ENCODE measurements at regions not wholly inside any gene's neighbourhood (a gene's known extent, or its start where the extent isn't known, plus 50 kb on each side); places are given as distances from the start of the nearest gene placed in this dataset.

- no peaks in the 10 kb centered on the region for H3K36me3 Mint-ChIP-seq (ENCODE audit: low read depth)
- no peaks in the 10 kb centered on the region for H3K9me3 Mint-ChIP-seq
- no peaks in the 10 kb centered on the region for H3K27me3 Mint-ChIP-seq (ENCODE audit: insufficient read depth)
- H3K4me3 Mint-ChIP-seq = no peak overlapping the region
- intact Hi-C loops (cut with micrococcal nuclease) = no loop called here
- no peak for DNase-seq (ENCODE audit: low spot score)
- H3K27ac Mint-ChIP-seq = no peak overlapping the region
- H3K4me1 Mint-ChIP-seq (ENCODE audit: low read depth) = no peaks in the 10 kb centered on the region
Measured at GRCh38 chr20:11182720-11183119, 508.9 kb upstream of the JAG1 start.

GRCh38 chr20:11186301-11187008, 512.7 kb upstream of the JAG1 start:
- H3K27ac Mint-ChIP-seq = no peak overlapping the region
- no peak for DNase-seq (ENCODE audit: low spot score)
- no peaks in the 10 kb centered on the region for H3K36me3 Mint-ChIP-seq (ENCODE audit: low read depth)
- intact Hi-C loops (cut with micrococcal nuclease) = no loop called here
- H3K9me3 Mint-ChIP-seq = no peaks in the 10 kb centered on the region
- no peaks in the 10 kb centered on the region for H3K27me3 Mint-ChIP-seq (ENCODE audit: insufficient read depth)
- no peaks in the 10 kb centered on the region for H3K4me1 Mint-ChIP-seq (ENCODE audit: low read depth)
- H3K4me3 Mint-ChIP-seq = no peak overlapping the region

GRCh38 chr20:11188843-11189603, 515.2 kb upstream of the JAG1 start:
- H3K36me3 Mint-ChIP-seq (ENCODE audit: low read depth) = no peaks in the 10 kb centered on the region
- DNase-seq (ENCODE audit: low spot score) = no peak
- intact Hi-C loops (cut with micrococcal nuclease) = no loop called here
- no peaks in the 10 kb centered on the region for H3K27me3 Mint-ChIP-seq (ENCODE audit: insufficient read depth)
- H3K4me1 Mint-ChIP-seq (ENCODE audit: low read depth) = no peaks in the 10 kb centered on the region
- H3K4me3 Mint-ChIP-seq = no peak overlapping the region
- no peaks in the 10 kb centered on the region for H3K9me3 Mint-ChIP-seq
- no peak overlapping the region for H3K27ac Mint-ChIP-seq

GRCh38 chr20:11190741-11191140, 516.9 kb upstream of the JAG1 start:
- intact Hi-C loops (cut with micrococcal nuclease) = no loop called here
- Mint-ChIP-seq H3K27ac (no peak overlapping the region), H3K4me1 (ENCODE audit: low read depth) (no peaks in the 10 kb centered on the region), H3K9me3 (no peaks in the 10 kb centered on the region), H3K4me3 (no peak overlapping the region), H3K27me3 (ENCODE audit: insufficient read depth) (no peaks in the 10 kb centered on the region), H3K36me3 (ENCODE audit: low read depth) (no peaks in the 10 kb centered on the region)
- no peak for DNase-seq (ENCODE audit: low spot score)

- H3K27ac Mint-ChIP-seq = no peak overlapping the region
- no peak for DNase-seq (ENCODE audit: low spot score)
- no peak overlapping the region for H3K4me3 Mint-ChIP-seq
- H3K9me3 Mint-ChIP-seq = peaks cover 9% of the 10 kb centered on the region
- H3K36me3 Mint-ChIP-seq (ENCODE audit: low read depth) = no peaks in the 10 kb centered on the region
- no peaks in the 10 kb centered on the region for H3K4me1 Mint-ChIP-seq (ENCODE audit: low read depth)
- H3K27me3 Mint-ChIP-seq (ENCODE audit: insufficient read depth) = no peaks in the 10 kb centered on the region
- intact Hi-C loops (cut with micrococcal nuclease) = no loop called here
Measured at GRCh38 chr20:11192106-11192505, 518.3 kb upstream of the JAG1 start.

GRCh38 chr20:11193241-11193640, 519.4 kb upstream of the JAG1 start:
- H3K9me3 Mint-ChIP-seq = peaks cover 9% of the 10 kb centered on the region
- H3K27me3 Mint-ChIP-seq (ENCODE audit: insufficient read depth) = no peaks in the 10 kb centered on the region
- DNase-seq (ENCODE audit: low spot score) = no peak
- no peak overlapping the region for H3K4me3 Mint-ChIP-seq
- H3K27ac Mint-ChIP-seq = no peak overlapping the region
- no peaks in the 10 kb centered on the region for H3K36me3 Mint-ChIP-seq (ENCODE audit: low read depth)
- no peaks in the 10 kb centered on the region for H3K4me1 Mint-ChIP-seq (ENCODE audit: low read depth)
- intact Hi-C loops (cut with micrococcal nuclease) = no loop called here

- Mint-ChIP-seq H3K4me1 (ENCODE audit: low read depth) (no peaks in the 10 kb centered on the region), H3K4me3 (no peak overlapping the region), H3K36me3 (ENCODE audit: low read depth) (no peaks in the 10 kb centered on the region), H3K27me3 (ENCODE audit: insufficient read depth) (no peaks in the 10 kb centered on the region), H3K27ac (no peak overlapping the region), H3K9me3 (peaks cover 9% of the 10 kb centered on the region)
- DNase-seq (ENCODE audit: low spot score) = no peak
- intact Hi-C loops (cut with micrococcal nuclease) = no loop called here
Measured at GRCh38 chr20:11195169-11195568, 521.4 kb upstream of the JAG1 start.

- no peaks in the 10 kb centered on the region for H3K4me1 Mint-ChIP-seq (ENCODE audit: low read depth)
Measured at GRCh38 chr20:11195899-11196558, 522.2 kb upstream of the JAG1 start.

GRCh38 chr20:11197851-11198250, 524.1 kb upstream of the JAG1 start:
- Mint-ChIP-seq H3K9me3 (peaks cover 9% of the 10 kb centered on the region), H3K4me1 (ENCODE audit: low read depth) (no peaks in the 10 kb centered on the region), H3K36me3 (ENCODE audit: low read depth) (no peaks in the 10 kb centered on the region), H3K27me3 (ENCODE audit: insufficient read depth) (no peaks in the 10 kb centered on the region), H3K4me3 (no peak overlapping the region), H3K27ac (no peak overlapping the region)
- intact Hi-C loops (cut with micrococcal nuclease) = no loop called here
- no peak for DNase-seq (ENCODE audit: low spot score)

More at GRCh38 chr20:11195899-11196558, 522.2 kb upstream of the JAG1 start:
- intact Hi-C loops (cut with micrococcal nuclease) = no loop called here
- Mint-ChIP-seq H3K36me3 (ENCODE audit: low read depth) (no peaks in the 10 kb centered on the region), H3K27me3 (ENCODE audit: insufficient read depth) (no peaks in the 10 kb centered on the region), H3K4me3 (no peak overlapping the region), H3K9me3 (peaks cover 9% of the 10 kb centered on the region), H3K27ac (no peak overlapping the region)
- no peak for DNase-seq (ENCODE audit: low spot score)

- Mint-ChIP-seq H3K27me3 (ENCODE audit: insufficient read depth) (no peaks in the 10 kb centered on the region), H3K4me1 (ENCODE audit: low read depth) (no peaks in the 10 kb centered on the region), H3K27ac (no peak overlapping the region), H3K36me3 (ENCODE audit: low read depth) (no peaks in the 10 kb centered on the region), H3K9me3 (peaks cover 9% of the 10 kb centered on the region), H3K4me3 (no peak overlapping the region)
- intact Hi-C loops (cut with micrococcal nuclease) = no loop called here
- no peak for DNase-seq (ENCODE audit: low spot score)
Measured at GRCh38 chr20:11200423-11200822, 526.6 kb upstream of the JAG1 start.

- Mint-ChIP-seq H3K36me3 (ENCODE audit: low read depth) (no peaks in the 10 kb centered on the region), H3K4me1 (ENCODE audit: low read depth) (no peaks in the 10 kb centered on the region), H3K27me3 (ENCODE audit: insufficient read depth) (no peaks in the 10 kb centered on the region), H3K4me3 (no peak overlapping the region), H3K9me3 (no peaks in the 10 kb centered on the region), H3K27ac (no peak overlapping the region)
- DNase-seq (ENCODE audit: low spot score) = no peak
- intact Hi-C loops (cut with micrococcal nuclease) = loop anchor here (5.0 kb wide), 2 partner anchors 733 to 1228 kb away; no protein-coding TSS in a partner anchor
Measured at GRCh38 chr20:11204926-11205768, 531.3 kb upstream of the JAG1 start.

- Mint-ChIP-seq H3K4me3 (no peak overlapping the region), H3K36me3 (ENCODE audit: low read depth) (no peaks in the 10 kb centered on the region), H3K27me3 (ENCODE audit: insufficient read depth) (no peaks in the 10 kb centered on the region), H3K4me1 (ENCODE audit: low read depth) (no peaks in the 10 kb centered on the region), H3K27ac (no peak overlapping the region), H3K9me3 (no peaks in the 10 kb centered on the region)
- DNase-seq (ENCODE audit: low spot score) = no peak
- intact Hi-C loops (cut with micrococcal nuclease) = loop anchor here (5.0 kb wide), 2 partner anchors 734 to 1229 kb away; no protein-coding TSS in a partner anchor
Measured at GRCh38 chr20:11205769-11206362, 532.1 kb upstream of the JAG1 start.

All from activated T-helper 1 cell treated with anti-CD3 and anti-CD28 coated beads, Interleukin-12 subunit alpha, Interleukin-12 subunit beta, Interleukin-2, Interleukin-4 antibody, amounts not matched to agents 30 ng/mL and 10 ng/mL and 1 ng/mL, durations not matched to agents 14 hours and 24 hours and 36 hours (primary cell).